ENCODE measurements at regions not wholly inside any gene's neighbourhood (a gene's known extent, or its start where the extent isn't known, plus 50 kb on each side); places are given as distances from the start of the nearest gene placed in this dataset.
A peak's percentile ranks its signal among the peaks of the same experiment; 100 is the strongest.
"Not testable (repeated sequence)": the region's sequence is repeated elsewhere in the genome, so short reads cannot be mapped to it uniquely, and the experiment has no call there.

DNA sequence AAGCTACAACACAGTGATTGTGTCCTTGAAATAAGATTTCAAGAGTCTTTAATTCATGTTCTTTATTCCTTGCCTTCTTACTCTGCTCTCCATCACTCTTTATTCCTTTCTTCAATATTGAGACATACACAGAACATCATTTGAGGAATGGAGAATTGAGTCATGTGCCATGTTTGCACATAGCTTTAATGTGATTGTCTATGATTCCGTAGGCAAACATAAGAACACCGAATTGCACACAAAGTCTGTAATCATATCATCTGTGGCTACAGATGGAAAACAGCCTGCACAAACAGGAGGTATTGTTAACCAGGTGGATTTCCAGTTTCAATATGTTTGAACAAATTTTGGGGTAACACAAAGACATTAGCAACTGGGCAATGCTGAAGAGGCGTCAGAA, 571.6 kb upstream of the GJE1 start:
- DNase-seq = peak; percentile 31

DNA sequence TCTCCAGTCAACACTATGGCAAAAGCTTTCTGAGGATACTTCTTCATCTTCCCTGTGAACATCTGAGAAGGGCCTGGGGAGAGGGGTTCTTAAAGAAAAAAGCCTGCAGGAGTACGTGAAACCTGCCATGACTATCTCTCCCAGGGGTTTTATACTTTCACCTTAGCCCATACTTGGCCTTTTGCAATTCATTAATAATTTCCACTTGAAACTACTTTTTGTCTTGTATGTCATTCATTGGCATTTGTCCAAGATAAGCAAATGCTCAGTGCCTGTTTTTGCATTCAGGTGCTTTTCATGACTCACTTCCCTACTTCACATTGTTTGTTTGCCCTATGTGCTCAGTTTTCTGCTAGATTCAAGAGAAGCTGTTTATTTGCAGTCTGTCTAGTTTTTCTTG, 580.3 kb upstream of the GJE1 start:
- DNase-seq = peak; percentile 87

DNA sequence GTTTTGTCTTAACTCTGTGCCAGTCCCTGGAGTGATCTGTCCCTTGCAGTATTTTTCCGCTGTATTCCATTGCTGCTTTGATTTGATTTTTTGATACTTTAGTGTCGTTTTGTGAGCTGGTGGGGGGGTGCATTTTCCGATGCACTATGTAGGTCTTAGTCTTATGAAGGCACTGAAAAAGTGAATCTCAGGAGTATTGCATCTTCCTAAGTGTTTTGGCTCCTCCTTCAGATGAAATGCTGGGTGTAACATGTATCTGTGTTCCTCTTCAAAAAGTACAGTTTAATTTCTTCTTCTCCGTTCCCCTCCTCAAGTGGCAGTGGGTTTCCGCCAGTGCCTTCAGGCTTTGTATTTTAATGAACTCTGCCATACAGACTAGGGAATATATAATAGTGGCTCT, 580.7 kb upstream of the GJE1 start:
- DNase-seq = no peak

- DNase-seq = no peak
Measured at GRCh38 chr6:141551318-141551717, 581.4 kb upstream of the GJE1 start.

GRCh38 chr6:141550471-141550870, 582.3 kb upstream of the GJE1 start:
- DNase-seq = no peak

- no peak for DNase-seq
Measured at GRCh38 chr6:141548966-141549365, 583.8 kb upstream of the GJE1 start.

- no peak for DNase-seq
Measured at GRCh38 chr6:141541581-141542324, 591.0 kb upstream of the GJE1 start.

DNA sequence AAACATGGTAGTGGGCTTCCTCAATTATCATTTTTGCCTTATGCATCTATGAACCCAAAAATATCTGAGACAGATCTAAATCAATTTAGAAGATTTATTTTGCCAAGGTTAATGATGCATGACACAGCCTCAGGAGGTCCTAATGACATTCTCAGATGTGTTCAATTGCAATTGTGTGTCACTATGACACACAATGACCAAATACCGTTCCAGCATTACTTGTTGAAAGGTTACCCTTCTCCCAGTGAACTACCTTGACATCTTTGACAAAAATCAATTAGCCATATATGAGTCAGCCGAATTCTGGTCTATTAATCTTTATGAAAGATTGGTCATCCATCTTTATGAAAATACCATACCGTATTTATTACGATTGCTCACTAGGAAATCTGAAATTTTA, 592.5 kb upstream of the GJE1 start:
- no peak for DNase-seq

DNA sequence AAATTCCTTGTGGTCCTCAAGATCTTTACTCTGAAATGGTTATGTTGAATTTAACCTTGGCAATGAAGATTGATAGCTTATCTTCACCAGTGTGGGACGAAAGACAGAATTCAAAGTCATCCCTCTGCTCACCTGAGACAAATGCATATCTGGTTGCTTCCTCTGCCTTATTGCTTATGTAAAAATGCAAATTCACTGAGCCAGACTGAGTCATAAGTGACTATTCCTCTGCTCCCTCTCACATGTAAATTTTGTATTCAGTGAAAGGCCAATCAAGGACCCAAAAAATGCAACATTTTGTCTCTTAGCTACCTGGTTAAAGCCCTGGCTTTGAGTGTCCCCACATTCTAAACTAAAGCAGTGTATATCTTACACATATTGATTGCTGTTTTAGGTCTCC, 593.1 kb upstream of the GJE1 start:
- DNase-seq = no peak

GRCh38 chr6:141532211-141532610, 600.5 kb upstream of the GJE1 start:
- DNase-seq = peak; percentile 21

- DNase-seq = no peak
Measured at GRCh38 chr6:141531040-141531439, 601.7 kb upstream of the GJE1 start.

- no peak for DNase-seq
Measured at GRCh38 chr6:141528596-141528995, 604.1 kb upstream of the GJE1 start.

- no peak for DNase-seq
Measured at GRCh38 chr6:141526985-141527384, 605.7 kb upstream of the GJE1 start.

GRCh38 chr6:141521440-141521839, 611.3 kb upstream of the GJE1 start:
- DNase-seq = no peak

DNA sequence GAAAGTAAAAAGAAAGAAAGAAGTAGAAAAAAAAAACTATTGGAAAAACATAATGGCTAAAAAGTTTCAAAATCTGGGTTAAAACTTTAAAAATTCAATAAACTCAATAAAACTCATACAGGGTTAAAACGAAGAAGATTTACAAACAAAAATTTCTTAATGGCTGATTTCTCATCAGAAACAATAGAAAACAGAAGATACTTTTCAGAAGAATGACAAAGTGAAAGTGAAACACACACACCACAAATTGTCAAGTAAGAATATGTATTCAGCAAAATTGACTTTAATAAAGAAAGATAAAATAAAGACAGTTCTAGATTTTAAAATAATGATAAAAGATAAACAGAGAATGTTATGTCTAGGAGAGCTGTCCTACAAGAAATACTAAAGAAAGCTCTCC, 618.9 kb upstream of the GJE1 start:
- DNase-seq = no peak

- DNase-seq = no peak
Measured at GRCh38 chr6:141510803-141511202, 621.9 kb upstream of the GJE1 start.

DNA sequence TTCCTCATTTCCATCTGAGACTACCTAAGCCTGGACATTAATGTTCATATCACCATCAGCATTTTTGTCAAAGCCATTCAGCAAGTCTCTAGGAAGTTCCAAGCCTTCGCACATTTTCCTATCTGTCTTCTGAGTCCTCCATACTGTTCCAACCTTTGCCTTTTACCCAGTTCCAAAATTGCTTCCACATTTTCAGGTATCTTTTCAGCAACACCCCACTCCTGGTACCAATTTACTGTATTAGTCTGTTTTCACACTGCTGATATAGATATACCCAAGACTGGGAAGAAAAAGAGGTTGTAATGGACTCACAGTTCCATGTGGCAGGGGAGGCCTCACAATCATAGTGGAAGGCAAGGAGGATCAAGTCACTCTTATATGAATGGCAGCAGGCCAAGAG, 626.7 kb upstream of the GJE1 start:
- not testable (repeated sequence) for DNase-seq

- DNase-seq = not testable (repeated sequence)
Measured at GRCh38 chr6:141504318-141504717, 628.4 kb upstream of the GJE1 start.

GRCh38 chr6:141501616-141502015, 631.1 kb upstream of the GJE1 start:
- DNase-seq = no peak

DNA sequence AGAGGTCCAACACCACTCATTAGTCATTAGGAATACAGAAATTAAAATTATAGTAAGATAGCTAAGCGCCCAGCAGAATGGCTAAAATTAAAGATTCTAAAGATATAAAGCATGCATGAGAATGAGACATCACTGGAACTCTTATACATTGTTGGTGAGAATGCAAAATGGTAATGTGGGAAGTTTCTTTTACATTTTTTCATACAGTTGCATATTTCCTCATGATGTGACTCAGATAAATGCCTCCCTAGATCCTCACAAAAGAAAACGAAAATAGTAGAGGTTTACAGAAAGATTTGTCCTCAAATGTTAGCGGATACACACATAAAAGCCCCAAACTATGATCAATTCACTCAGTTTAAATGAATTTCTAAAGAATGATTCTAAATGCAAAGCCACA, 633.7 kb upstream of the GJE1 start:
- DNase-seq = no peak

DNA sequence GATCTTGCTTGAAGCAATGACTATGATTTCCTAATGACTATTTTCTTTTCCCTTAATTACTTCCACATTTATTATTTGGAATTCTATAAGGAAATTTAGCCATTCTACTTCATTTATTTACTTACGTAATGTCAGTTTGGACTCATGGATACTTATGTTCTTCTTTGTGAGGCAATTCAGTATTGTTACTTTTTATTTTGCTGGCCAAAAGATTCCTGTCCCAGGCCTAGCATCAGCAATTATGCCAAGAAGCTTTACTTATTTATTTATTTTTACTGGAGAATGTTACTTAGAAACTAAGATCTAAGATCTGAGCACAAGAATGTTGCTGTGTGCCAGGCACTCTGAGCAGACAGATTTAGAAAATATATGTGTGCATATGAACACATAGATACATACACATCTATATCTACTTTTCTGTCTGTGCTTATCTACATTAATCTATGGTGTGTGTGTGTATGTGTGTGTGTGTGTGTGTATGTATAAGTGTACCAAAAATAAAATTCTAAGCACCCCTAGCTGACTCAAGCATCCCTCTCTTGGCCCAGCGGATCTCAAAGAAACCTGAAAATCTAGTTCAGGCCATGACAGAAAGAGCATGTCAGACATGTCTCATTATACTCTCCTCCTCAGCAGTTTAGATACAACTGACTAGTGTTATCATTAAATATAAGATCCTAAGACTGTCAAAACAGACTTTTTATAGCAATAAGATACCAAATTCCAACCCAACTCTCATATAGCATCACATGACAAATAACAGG, 640.0 kb upstream of the GJE1 start:
- DNase-seq = no peak

DNA sequence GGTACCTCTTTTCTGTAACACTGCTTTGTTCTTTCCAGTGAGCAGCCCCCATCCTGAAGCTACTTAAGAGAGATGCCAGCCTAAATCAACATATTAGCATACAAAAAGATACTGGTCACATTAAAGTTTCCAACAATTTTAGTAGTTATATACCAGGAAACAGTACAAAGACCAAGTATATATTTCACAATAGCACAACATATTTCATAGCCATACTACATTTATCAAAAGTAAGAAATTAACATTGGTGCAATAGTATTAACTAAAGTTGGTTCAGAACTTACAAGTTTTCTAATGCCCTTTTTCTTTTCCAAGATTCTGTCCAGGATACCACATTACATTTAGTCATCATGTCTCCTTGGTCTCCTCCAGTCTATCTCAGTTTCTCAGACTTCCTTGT, 641.0 kb upstream of the GJE1 start:
- no peak for DNase-seq

- no peak for DNase-seq
Measured at GRCh38 chr6:141490982-141491381, 641.7 kb upstream of the GJE1 start.

GRCh38 chr6:141488488-141488887, 644.2 kb upstream of the GJE1 start:
- no peak for DNase-seq

DNA sequence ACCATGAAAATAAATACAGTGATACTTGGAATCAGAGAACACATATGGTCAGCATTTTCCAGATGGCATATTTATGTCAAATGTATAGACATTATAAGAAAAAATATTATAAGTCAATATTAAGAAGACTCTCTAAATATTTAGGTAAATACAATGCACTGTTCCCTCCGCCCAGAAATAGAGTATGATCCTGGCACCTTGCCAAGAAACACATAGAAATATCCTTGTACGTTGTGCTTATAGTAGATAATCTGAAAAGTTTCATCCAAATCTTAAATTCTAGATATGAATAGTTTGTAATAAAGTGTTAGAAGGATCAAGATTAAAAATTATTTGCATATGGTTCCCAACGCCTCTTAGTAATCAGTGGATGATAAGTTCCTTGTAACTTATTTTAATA, 645.8 kb upstream of the GJE1 start:
- no peak for DNase-seq
